Endothelial cell of umbilical vein (primary cell): ENCODE measurements at regions not wholly inside any gene's neighbourhood (a gene's known extent, or its start where the extent isn't known, plus 50 kb on each side); places are given as distances from the start of the nearest gene placed in this dataset.

Experiments used
- BruUV-seq: library from RNA; stranded (reverse); fragments of 400-500 nt; replicated peaks from 2 replicates; lab custom pipeline; 2021; lab: Mats Ljungman, UMichigan
- CTCF ChIA-PET: fragments of 300-600, 350-600 bp; sonication (Branson Sonifier 250); formaldehyde crosslinking; loops from one replicate; lab custom pipeline; 2021; ENCODE audit warnings: antibody characterized with exemption, inconsistent platforms; lab: Charles Lee
- POLR2A ChIA-PET: fragments of 300-600, 350-600 bp; sonication (Branson Sonifier 250); formaldehyde crosslinking; loops from one replicate; lab custom pipeline; 2021; ENCODE audit warnings: antibody characterized with exemption, inconsistent platforms; lab: Charles Lee
- DNase-seq: peaks from one replicate; pipeline ENCODE4 v3.0.0-alpha.2; 2011; ENCODE audit warnings: low read depth, low spot score
- FAIRE-seq: peaks from 2 replicates; lab custom pipeline; 2011; peaks lifted over from hg19 to GRCh38; lab: Jason Lieb, UNC
- H2AFZ ChIP-seq: 2 replicates; pipeline ENCODE4 v1.6.0; 2012; ENCODE audit warnings: low read depth, low read length, control low read depth, inconsistent platforms
- H3K27ac ChIP-seq: 2 replicates; pipeline ENCODE4 v1.5.1; 2011; ENCODE audit warnings: low read depth, mild to moderate bottlenecking, control low read depth, low read length, moderate library complexity; ENCODE audit not compliant: insufficient read depth
- H3K27me3 ChIP-seq, 2 experiments: 2 replicates each; pipeline versions ENCODE4 v1.6.0 to v1.6.1; 2011; ENCODE audit warnings: low read length in 2 of 2, mixed read lengths in 1 of 2; ENCODE audit not compliant: control insufficient read depth in 2 of 2, insufficient read depth in 2 of 2
- H3K36me3 ChIP-seq, 2 experiments: 2 replicates in 1 of 2; 3 replicates in 1 of 2; pipeline ENCODE4 v1.5.1; 2011; ENCODE audit warnings: low read length in 2 of 2, mild to moderate bottlenecking in 1 of 2, moderate library complexity in 1 of 2; ENCODE audit not compliant: control insufficient read depth in 2 of 2, insufficient read depth in 2 of 2; ENCODE audit errors: extremely low read depth in 1 of 2
- H3K4me1 ChIP-seq: 3 replicates; pipeline ENCODE4 v1.5.1; 2011; ENCODE audit warnings: mild to moderate bottlenecking, low read length; ENCODE audit not compliant: control insufficient read depth, insufficient read depth; ENCODE audit errors: extremely low read depth
- H3K4me2 ChIP-seq: 2 replicates; pipeline ENCODE4 v1.6.1; 2011; ENCODE audit warnings: low read length, control low read depth, mixed read lengths; ENCODE audit not compliant: insufficient read depth
- H3K4me3 ChIP-seq, 3 experiments: fragments of 200-600 bp in 1 of 3; sonication (generic), shearing (Covaris generic) in 1 of 3; replicated peaks in 1 of 3; 2 replicates each; pipeline ENCODE4 v1.5.1; 2011 to 2016; ENCODE audit warnings: control low read depth in 3 of 3, low read length in 3 of 3, mild to moderate bottlenecking in 2 of 3, inconsistent platforms in 1 of 3, low read depth in 1 of 3, moderate library complexity in 1 of 3; ENCODE audit not compliant: insufficient read depth in 1 of 3
- H3K79me2 ChIP-seq: 2 replicates; pipeline ENCODE4 v1.6.0; 2012; ENCODE audit warnings: low read length, inconsistent platforms; ENCODE audit not compliant: control insufficient read depth, insufficient read depth
- H3K9ac ChIP-seq: replicated peaks from 2 replicates; pipeline ENCODE3; 2011; ENCODE audit warnings: low read length, control low read depth; ENCODE audit not compliant: insufficient read depth; ENCODE audit errors: extremely low read depth
- H3K9me1 ChIP-seq: replicated peaks from 3 replicates; pipeline ENCODE4 v1.6.0; 2011; ENCODE audit warnings: mild to moderate bottlenecking, low read length; ENCODE audit not compliant: control insufficient read depth, insufficient read depth; ENCODE audit errors: extremely low read depth
- H3K9me3 ChIP-seq: replicated peaks from 2 replicates; pipeline ENCODE4 v1.5.1; 2012; ENCODE audit warnings: low read length, inconsistent platforms; ENCODE audit not compliant: control insufficient read depth, insufficient read depth
- H4K20me1 ChIP-seq: replicated peaks from 2 replicates; pipeline ENCODE3; 2011; ENCODE audit warnings: mild to moderate bottlenecking, low read length; ENCODE audit not compliant: control insufficient read depth, insufficient read depth; ENCODE audit errors: extremely low read depth
- CTCF ChIP-seq, 2 donors: IDR thresholded peaks; 1 replicate in 1 of 2; 2 replicates in 1 of 2; pipeline ENCODE4 v1.5.1; 2011; ENCODE audit warnings: low read length in 2 of 2, mild to moderate bottlenecking in 2 of 2, moderate library complexity in 2 of 2, control low read depth in 1 of 2, inconsistent platforms in 1 of 2, low read depth in 1 of 2; ENCODE audit not compliant: insufficient read depth in 1 of 2; ENCODE audit errors: extremely low read depth in 1 of 2
- EZH2 ChIP-seq: IDR thresholded peaks from 2 replicates; pipeline ENCODE4 v1.6.1; 2012; ENCODE audit warnings: borderline replicate concordance, low read depth, mild to moderate bottlenecking, moderate library complexity, low read length, inconsistent platforms; ENCODE audit not compliant: severe bottlenecking
- FOS ChIP-seq: IDR thresholded peaks from 2 replicates; pipeline ENCODE4 v1.6.1; 2011; ENCODE audit warnings: mild to moderate bottlenecking, low read length, moderate library complexity, borderline replicate concordance; ENCODE audit not compliant: insufficient read depth
- GATA2 ChIP-seq: IDR thresholded peaks from 2 replicates; pipeline ENCODE4 v1.7.0; 2011; ENCODE audit warnings: low read depth, mild to moderate bottlenecking, moderate library complexity, mixed read lengths, low read length; ENCODE audit not compliant: insufficient read length, insufficient read depth
- JUN ChIP-seq: IDR thresholded peaks from 2 replicates; pipeline ENCODE4 v1.6.1; 2011; ENCODE audit warnings: borderline replicate concordance, low read depth; ENCODE audit not compliant: insufficient read length, insufficient read depth
- MAX ChIP-seq: IDR thresholded peaks from 2 replicates; pipeline ENCODE4 v1.6.1; 2011; ENCODE audit not compliant: insufficient read depth, insufficient read length
- MYC ChIP-seq: IDR thresholded peaks from one replicate; pipeline ENCODE4 v1.6.1; 2011; ENCODE audit warnings: mild to moderate bottlenecking, low read depth, low read length
- POLR2A ChIP-seq: IDR thresholded peaks from 2 replicates; pipeline ENCODE4 v1.6.1; 2012; ENCODE audit warnings: low read depth, mild to moderate bottlenecking, control low read depth, low read length
- POLR2AphosphoS5 ChIP-seq: IDR thresholded peaks from 2 replicates; pipeline ENCODE4 v1.6.1; 2012; ENCODE audit warnings: low read depth, mild to moderate bottlenecking, control low read depth, low read length, moderate library complexity; ENCODE audit not compliant: insufficient read depth
- dilution Hi-C: fragments of 300-500 bp; cut with MboI; formaldehyde crosslinking; loops from one replicate; pipeline ENCODE4 v1.15.0; 2019; ENCODE audit warnings: low sequenced_read_pairs; ENCODE audit not compliant: extremely low pct_ligation_motif_present
- intact Hi-C: fragments of 100-400 bp; cut with micrococcal nuclease; formaldehyde crosslinking; loops from one replicate; pipeline ENCODE4 v1.10.0; 2022

GRCh38 chr6:137389150-137389704 is 105.0 kb downstream of the OLIG3 start:
- H3K9me3 ChIP-seq = no peaks in the 10 kb centered on the region
- FAIRE-seq = no peak
- no peaks in the 10 kb centered on the region for H3K4me1 ChIP-seq
- no peak overlapping the region for H3K4me3 ChIP-seq
- no peak overlapping the region for H2AFZ ChIP-seq
- no peaks in the 10 kb centered on the region for H3K36me3 ChIP-seq
- H3K9me1 ChIP-seq = no peaks in the 10 kb centered on the region
- no TSS peak for BruUV-seq
- no peak overlapping the region for H3K27ac ChIP-seq
- H4K20me1 ChIP-seq = no peaks in the 10 kb centered on the region
- H3K27me3 ChIP-seq = no peaks in the 10 kb centered on the region
- TF ChIP-seq JUN (no peak), MYC (no peak), POLR2A (no peak), FOS (no peak), CTCF (IDR thresholded peaks at IDR 0.05; ENCODE audit: extremely low read depth in 1 of 2, insufficient read depth in 1 of 2, low read depth in 1 of 2, low read length in 2 of 2) (no peak), MAX (no peak), EZH2 (no peak), POLR2AphosphoS5 (no peak), GATA2 (no peak)
- dilution Hi-C loops = no loop called here
- DNase-seq = no peak
- no peak overlapping the region for H3K9ac ChIP-seq
- intact Hi-C loops = no loop called here
- POLR2A ChIA-PET = no interaction called here
- H3K79me2 ChIP-seq = no peaks in the 10 kb centered on the region
- H3K4me2 ChIP-seq = no peak overlapping the region
- CTCF ChIA-PET = interaction anchor here (0.6 kb wide), 1 partner anchor 422 kb away, joined by 3 read pairs; no protein-coding TSS in a partner anchor
